ENCODE measurements at regions not wholly inside any gene's neighbourhood (a gene's known extent, or its start where the extent isn't known, plus 50 kb on each side); places are given as distances from the start of the nearest gene placed in this dataset.
A peak's percentile ranks its signal among the peaks of the same experiment; 100 is the strongest.

GRCh38 chr2:4908461-4908860, 783.7 kb upstream of the SOX11 start:
- no peaks in the 10 kb centered on the region for H3K27me3 Mint-ChIP-seq (ENCODE audit: insufficient read depth, unreplicated experiment)
- intact Hi-C loops (cut with micrococcal nuclease): no loop called here
- no peak for TF ChIP-seq CTCF (IDR thresholded peaks at IDR 0.05; ENCODE audit: unreplicated experiment)
- BruUV-seq (replicated peaks): no TSS peak
- ChIA-PET CTCF (no interaction called here), POLR2A (interaction anchor here (0.7 kb wide), 1 partner anchor 415 kb away, joined by 3 read pairs; no protein-coding TSS in a partner anchor)
- DNase-seq (ENCODE audit: unreplicated experiment): no peak
- no peak overlapping the region for H3K4me3 Mint-ChIP-seq (ENCODE audit: unreplicated experiment)
- peaks cover 22% of the 10 kb centered on the region for H3K4me1 Mint-ChIP-seq (ENCODE audit: insufficient read depth, unreplicated experiment)
- no peaks in the 10 kb centered on the region for H3K9me3 Mint-ChIP-seq (ENCODE audit: unreplicated experiment)
- no peak overlapping the region for H3K27ac Mint-ChIP-seq (ENCODE audit: low read depth, unreplicated experiment)
- no peaks in the 10 kb centered on the region for H3K36me3 Mint-ChIP-seq (ENCODE audit: insufficient read depth, unreplicated experiment)

- no peaks in the 10 kb centered on the region for H3K9me3 Mint-ChIP-seq (ENCODE audit: unreplicated experiment)
- H3K27ac Mint-ChIP-seq (ENCODE audit: low read depth, unreplicated experiment): no peak overlapping the region
- H3K36me3 Mint-ChIP-seq (ENCODE audit: insufficient read depth, unreplicated experiment): no peaks in the 10 kb centered on the region
- DNase-seq (ENCODE audit: unreplicated experiment): no peak
- no peak overlapping the region for H3K4me3 Mint-ChIP-seq (ENCODE audit: unreplicated experiment)
- CTCF ChIA-PET: no interaction called here
- BruUV-seq (replicated peaks): no TSS peak
- intact Hi-C loops (cut with micrococcal nuclease): no loop called here
- no peaks in the 10 kb centered on the region for H3K27me3 Mint-ChIP-seq (ENCODE audit: insufficient read depth, unreplicated experiment)
- TF ChIP-seq CTCF (IDR thresholded peaks at IDR 0.05; ENCODE audit: unreplicated experiment): no peak
- POLR2A ChIA-PET: no interaction called here
- peaks cover 25% of the 10 kb centered on the region for H3K4me1 Mint-ChIP-seq (ENCODE audit: insufficient read depth, unreplicated experiment)
These were observed 782.7 kb upstream of the SOX11 start for GRCh38 chr2:4909346-4910009.

GRCh38 chr2:4914036-4914435, 778.1 kb upstream of the SOX11 start:
- no peak overlapping the region for H3K4me3 Mint-ChIP-seq (ENCODE audit: unreplicated experiment)
- intact Hi-C loops (cut with micrococcal nuclease): loop anchor here (1.0 kb wide), 1 partner anchor 15 kb away; no protein-coding TSS in a partner anchor
- DNase-seq (ENCODE audit: unreplicated experiment): no peak
- no peaks in the 10 kb centered on the region for H3K27me3 Mint-ChIP-seq (ENCODE audit: insufficient read depth, unreplicated experiment)
- BruUV-seq (replicated peaks): no TSS peak
- peaks cover 42% of the 10 kb centered on the region for H3K4me1 Mint-ChIP-seq (ENCODE audit: insufficient read depth, unreplicated experiment)
- CTCF ChIA-PET: interaction anchor here (0.5 to 0.6 kb wide), 2 partner anchors 199 to 279 kb away, joined by 3 read pairs; no protein-coding TSS in a partner anchor
- H3K9me3 Mint-ChIP-seq (ENCODE audit: unreplicated experiment): no peaks in the 10 kb centered on the region
- TF ChIP-seq CTCF (IDR thresholded peaks at IDR 0.05; ENCODE audit: unreplicated experiment): no peak
- H3K36me3 Mint-ChIP-seq (ENCODE audit: insufficient read depth, unreplicated experiment): no peaks in the 10 kb centered on the region
- POLR2A ChIA-PET: interaction anchor here (1.0 to 2.1 kb wide), 3 partner anchors 15 to 52 kb away, joined by 4 to 11 read pairs (median 6); no protein-coding TSS in a partner anchor
- no peak overlapping the region for H3K27ac Mint-ChIP-seq (ENCODE audit: low read depth, unreplicated experiment)

- Mint-ChIP-seq H3K27me3 (ENCODE audit: insufficient read depth, unreplicated experiment) (no peaks in the 10 kb centered on the region), H3K4me3 (ENCODE audit: unreplicated experiment) (no peak overlapping the region), H3K36me3 (ENCODE audit: insufficient read depth, unreplicated experiment) (no peaks in the 10 kb centered on the region), H3K27ac (ENCODE audit: low read depth, unreplicated experiment) (no peak overlapping the region), H3K4me1 (ENCODE audit: insufficient read depth, unreplicated experiment) (peaks cover 38% of the 10 kb centered on the region), H3K9me3 (ENCODE audit: unreplicated experiment) (no peaks in the 10 kb centered on the region)
- no peak for TF ChIP-seq CTCF (IDR thresholded peaks at IDR 0.05; ENCODE audit: unreplicated experiment)
- ChIA-PET CTCF (interaction anchor here (0.5 kb wide), 1 partner anchor 200 kb away, joined by 3 read pairs; no protein-coding TSS in a partner anchor), POLR2A (interaction anchor here (0.8 to 2.1 kb wide), 4 partner anchors 16 to 56 kb away, joined by 3 to 11 read pairs (median 5); no protein-coding TSS in a partner anchor)
- intact Hi-C loops (cut with micrococcal nuclease): loop anchor here (1.0 kb wide), 1 partner anchor 15 kb away; no protein-coding TSS in a partner anchor
- DNase-seq (ENCODE audit: unreplicated experiment): peak; percentile 98
- BruUV-seq (replicated peaks): no TSS peak
These were observed 777.6 kb upstream of the SOX11 start for GRCh38 chr2:4914551-4914950.
